Prostate gland (tissue), 2 donors: ENCODE measurements at regions not wholly inside any gene's neighbourhood (a gene's known extent, or its start where the extent isn't known, plus 50 kb on each side); places are given as distances from the start of the nearest gene placed in this dataset.

Experiments
- DNase-seq: peaks from one replicate; pipeline ENCODE4 v3.0.0-alpha.2; 2019; ENCODE audit warnings: low spot score
- H3K27ac ChIP-seq, 2 donors: fragments of 200-600 bp; sonication (generic); 2 replicates each; pipeline ENCODE4 v1.5.1; 2017 to 2019
- H3K27me3 ChIP-seq: fragments of 200-600 bp; sonication (generic); replicated peaks from 2 replicates; pipeline ENCODE4 v1.5.1; 2019; ENCODE audit not compliant: insufficient read depth
- H3K36me3 ChIP-seq, 2 donors: fragments of 200-600 bp; sonication (generic); 1 replicate in 1 of 2; 2 replicates in 1 of 2; pipeline versions ENCODE4 v1.5.1 to v1.8.1; 2017 to 2019
- H3K4me1 ChIP-seq: fragments of 200-600 bp; sonication (generic); replicated peaks from 2 replicates; pipeline ENCODE4 v1.5.1; 2019
- H3K4me3 ChIP-seq, 2 donors: fragments of 200-600 bp; sonication (generic); 2 replicates each; pipeline ENCODE4 v1.5.1; 2017 to 2019
- H3K9me3 ChIP-seq: fragments of 200-600 bp; sonication (generic); 2 replicates; pipeline ENCODE4 v1.5.1; 2017
- POLR2A ChIP-seq: fragments of 450-650 bp; IDR thresholded peaks from one replicate; pipeline ENCODE4 v1.6.1; 2016; ENCODE audit warnings: antibody characterized with exemption, mild to moderate bottlenecking
- POLR2AphosphoS5 ChIP-seq: sonication (generic); formaldehyde crosslinking; IDR thresholded peaks from one replicate; pipeline ENCODE4 v1.6.1; 2017; ENCODE audit warnings: antibody characterized with exemption
- WGBS: methylation state at CpG from one replicate; pipeline ENCODE4 v1.1.5; 2018; 5-methylcytosine and 5-hydroxymethylcytosine counted together
- intact Hi-C: fragments of 100-400 bp; cut with DNase I; formaldehyde crosslinking; loops from one replicate; pipeline ENCODE4 v1.14.2; 2022
- TF ChIP-seq, protein P1 (sequence below), 4 experiments: fragments of 200-600 bp in 2 of 4; fragments of 450-650 bp in 2 of 4; sonication (generic) in 2 of 4; IDR thresholded peaks; 1 replicate in 3 of 4; 2 replicates in 1 of 4; pipeline ENCODE4 v1.5.1; 2016 to 2019; ENCODE audit warnings: antibody characterized with exemption in 4 of 4, mild to moderate bottlenecking in 2 of 4, moderate library complexity in 2 of 4

DNA sequence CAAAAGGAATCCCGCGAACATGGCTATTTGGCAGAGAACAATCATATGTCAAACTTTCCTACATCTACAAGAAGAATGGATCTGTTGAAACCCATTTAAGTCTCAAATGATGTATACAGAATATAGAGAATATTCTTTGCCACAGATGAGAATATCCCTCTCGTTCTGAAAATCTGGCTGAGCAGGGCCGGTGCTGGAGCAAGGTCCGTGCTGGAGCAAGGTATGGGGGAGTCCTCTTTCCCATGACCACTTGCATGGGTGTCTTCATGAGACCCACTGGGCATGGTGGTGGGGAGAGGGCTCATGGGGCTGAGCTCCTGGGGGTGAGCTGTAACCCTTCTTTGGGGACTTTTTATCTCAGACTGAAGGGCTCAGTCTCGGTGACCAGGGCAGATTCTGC lies 440.9 kb downstream of the SOX9 start:
- TF ChIP-seq POLR2A = no peak
- TF ChIP-seq, protein P1, sequence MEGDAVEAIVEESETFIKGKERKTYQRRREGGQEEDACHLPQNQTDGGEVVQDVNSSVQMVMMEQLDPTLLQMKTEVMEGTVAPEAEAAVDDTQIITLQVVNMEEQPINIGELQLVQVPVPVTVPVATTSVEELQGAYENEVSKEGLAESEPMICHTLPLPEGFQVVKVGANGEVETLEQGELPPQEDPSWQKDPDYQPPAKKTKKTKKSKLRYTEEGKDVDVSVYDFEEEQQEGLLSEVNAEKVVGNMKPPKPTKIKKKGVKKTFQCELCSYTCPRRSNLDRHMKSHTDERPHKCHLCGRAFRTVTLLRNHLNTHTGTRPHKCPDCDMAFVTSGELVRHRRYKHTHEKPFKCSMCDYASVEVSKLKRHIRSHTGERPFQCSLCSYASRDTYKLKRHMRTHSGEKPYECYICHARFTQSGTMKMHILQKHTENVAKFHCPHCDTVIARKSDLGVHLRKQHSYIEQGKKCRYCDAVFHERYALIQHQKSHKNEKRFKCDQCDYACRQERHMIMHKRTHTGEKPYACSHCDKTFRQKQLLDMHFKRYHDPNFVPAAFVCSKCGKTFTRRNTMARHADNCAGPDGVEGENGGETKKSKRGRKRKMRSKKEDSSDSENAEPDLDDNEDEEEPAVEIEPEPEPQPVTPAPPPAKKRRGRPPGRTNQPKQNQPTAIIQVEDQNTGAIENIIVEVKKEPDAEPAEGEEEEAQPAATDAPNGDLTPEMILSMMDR (IDR thresholded peaks at IDR 0.05) = no peak
- TF ChIP-seq POLR2AphosphoS5 = no peak
- 98% methylated on average over 6 of the region's 6 CpGs for WGBS
- no peaks in the 10 kb centered on the region for H3K36me3 ChIP-seq
- H3K4me1 ChIP-seq = no peaks in the 10 kb centered on the region
- DNase-seq = no peak
- no peaks in the 10 kb centered on the region for H3K27me3 ChIP-seq
- H3K4me3 ChIP-seq = no peak overlapping the region
- intact Hi-C loops = no loop called here
- no peaks in the 10 kb centered on the region for H3K9me3 ChIP-seq
- H3K27ac ChIP-seq = no peak overlapping the region

DNA sequence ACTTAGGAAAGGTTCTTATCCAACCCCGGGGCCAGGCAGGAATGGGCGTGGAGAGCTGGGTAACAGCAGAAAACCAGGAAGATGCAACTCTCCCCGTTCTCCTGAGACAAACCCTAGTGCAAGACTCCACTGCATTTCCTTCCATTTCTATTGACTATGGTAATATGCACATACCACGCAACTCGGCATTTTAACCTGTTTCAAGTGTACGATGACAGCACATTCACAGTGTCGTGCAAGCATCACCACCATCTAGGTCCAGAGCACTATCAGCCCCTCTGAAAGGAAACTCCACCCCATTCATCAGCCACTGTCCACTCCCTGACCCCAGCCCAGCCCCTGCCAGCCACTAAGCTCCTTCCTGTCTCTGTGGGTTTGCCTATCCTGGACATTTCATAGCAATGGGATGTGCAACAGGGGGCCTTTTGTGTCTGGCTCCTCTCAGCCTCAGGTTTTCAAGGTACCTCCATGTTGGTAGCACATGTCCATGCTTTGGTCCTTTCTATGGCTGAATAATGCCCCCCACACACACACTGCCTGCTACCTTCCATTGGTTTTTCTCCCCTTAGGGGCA lies 441.9 kb downstream of the SOX9 start:
- DNase-seq = no peak
- intact Hi-C loops = no loop called here
- TF ChIP-seq POLR2A (no peak), POLR2AphosphoS5 (no peak)
- TF ChIP-seq, protein P1 (IDR thresholded peaks at IDR 0.05) = no peak
- Histone ChIP-seq H3K4me1 (no peaks in the 10 kb centered on the region), H3K36me3 (no peaks in the 10 kb centered on the region), H3K27ac (no peak overlapping the region), H3K4me3 (no peak overlapping the region), H3K9me3 (no peaks in the 10 kb centered on the region), H3K27me3 (no peaks in the 10 kb centered on the region)
- WGBS = 82% methylated on average over 7 of the region's 7 CpGs

DNA sequence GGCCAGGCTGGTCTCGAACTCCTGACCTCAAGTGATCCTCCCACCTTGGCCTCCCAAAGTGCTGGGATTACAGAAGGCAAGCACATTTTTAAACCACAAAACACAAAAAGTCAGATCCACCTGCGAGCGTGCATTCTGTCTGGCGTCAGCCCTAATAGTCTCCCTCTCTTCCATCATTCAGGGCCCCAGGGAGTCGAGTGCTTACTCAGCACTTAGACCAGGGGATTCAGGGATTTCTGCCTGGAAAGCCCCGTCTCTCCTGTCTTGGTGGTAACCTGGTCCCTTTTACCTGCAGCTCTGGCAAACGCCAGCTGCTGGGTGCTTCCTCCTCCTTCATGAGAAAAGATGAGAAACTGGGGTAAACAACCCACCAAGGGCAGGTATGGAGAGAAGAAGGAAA lies 443.1 kb downstream of the SOX9 start:
- 89% methylated on average over 7 of the region's 7 CpGs for WGBS
- DNase-seq = no peak
- Histone ChIP-seq H3K4me1 (no peaks in the 10 kb centered on the region), H3K27ac (no peak overlapping the region), H3K4me3 (no peak overlapping the region), H3K27me3 (peaks cover under 1% of the 10 kb centered on the region), H3K9me3 (no peaks in the 10 kb centered on the region), H3K36me3 (no peaks in the 10 kb centered on the region)
- TF ChIP-seq, protein P1 (IDR thresholded peaks at IDR 0.05) = no peak
- TF ChIP-seq POLR2A = no peak
- intact Hi-C loops = no loop called here

DNA sequence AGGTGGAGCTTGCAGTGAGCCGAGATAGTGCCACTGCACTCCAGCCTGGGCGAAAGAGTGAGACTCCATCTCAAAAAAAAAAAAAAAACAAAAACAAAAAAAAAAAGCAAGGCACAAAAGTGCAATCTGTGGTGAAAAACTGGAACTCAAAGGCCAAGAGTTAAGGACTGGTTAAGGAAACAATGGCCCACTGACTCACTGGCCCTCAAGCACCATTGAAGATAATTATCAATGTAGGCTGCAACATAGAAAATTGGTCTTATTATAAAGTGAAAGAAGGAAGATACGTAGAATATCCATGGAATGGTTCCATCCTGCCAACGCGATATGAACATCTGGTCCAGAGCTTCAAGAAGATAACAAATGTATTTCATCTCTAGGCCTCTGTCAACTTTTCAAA lies 444.2 kb downstream of the SOX9 start:
- Histone ChIP-seq H3K9me3 (no peaks in the 10 kb centered on the region), H3K4me3 (no peak overlapping the region), H3K36me3 (no peaks in the 10 kb centered on the region), H3K27me3 (peaks cover 6% of the 10 kb centered on the region), H3K27ac (no peak overlapping the region), H3K4me1 (no peaks in the 10 kb centered on the region)
- no peak for DNase-seq
- intact Hi-C loops = no loop called here
- TF ChIP-seq POLR2AphosphoS5 = no peak
- 94% methylated on average over 5 of the region's 5 CpGs for WGBS

DNA sequence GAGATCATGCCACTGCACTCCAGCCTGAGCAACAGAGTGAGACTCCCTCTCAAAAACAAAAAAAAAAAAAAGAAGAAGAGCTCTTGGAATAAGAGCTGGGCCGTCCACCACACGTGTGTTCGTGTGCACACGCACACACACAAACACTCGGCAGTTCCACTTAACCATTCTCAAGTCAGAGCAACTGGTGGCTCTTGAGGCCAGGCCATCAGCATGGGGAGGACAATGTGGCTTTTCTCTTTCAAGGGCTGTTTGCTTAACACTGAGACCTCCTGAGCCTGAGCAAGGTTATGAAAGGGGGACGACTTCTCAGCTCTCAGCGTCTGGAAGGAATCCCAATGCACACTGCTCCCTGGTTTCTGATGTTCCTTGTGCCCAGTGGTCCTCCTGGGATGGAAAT lies 444.9 kb downstream of the SOX9 start:
- TF ChIP-seq POLR2AphosphoS5 (no peak), POLR2A (no peak)
- TF ChIP-seq, protein P1 (IDR thresholded peaks at IDR 0.05) = no peak
- no peaks in the 10 kb centered on the region for H3K36me3 ChIP-seq
- no peak overlapping the region for H3K27ac ChIP-seq
- intact Hi-C loops = no loop called here
- no peak overlapping the region for H3K4me3 ChIP-seq
- H3K9me3 ChIP-seq = no peaks in the 10 kb centered on the region
- H3K4me1 ChIP-seq = no peaks in the 10 kb centered on the region
- WGBS = 87% methylated on average over 7 of the region's 7 CpGs
- DNase-seq = no peak
- peaks cover 6% of the 10 kb centered on the region for H3K27me3 ChIP-seq
